H1 (cell line): ENCODE measurements at regions not wholly inside any gene's neighbourhood (a gene's known extent, or its start where the extent isn't known, plus 50 kb on each side); places are given as distances from the start of the nearest gene placed in this dataset.

ENCODE experiments used
- CTCF ChIA-PET: fragments of 300-600 bp; sonication (Branson Sonifier 250); formaldehyde crosslinking; loops from one replicate; lab custom pipeline; 2021; ENCODE audit not compliant: partially characterized antibody; lab: Charles Lee
- POLR2A ChIA-PET: fragments of 300-600 bp; sonication (Branson Sonifier 250); formaldehyde crosslinking; loops from one replicate; lab custom pipeline; 2021; ENCODE audit warnings: inconsistent platforms; ENCODE audit not compliant: partially characterized antibody; lab: Charles Lee
- DNase-seq, 2 experiments: peaks; one replicate each; pipeline versions ENCODE4 v3.0.0 to v3.0.0-alpha.2; 2010 to 2022; ENCODE audit warnings: low spot score in 2 of 2, low read depth in 1 of 2, mixed read lengths in 1 of 2
- FAIRE-seq: peaks from 2 replicates; lab custom pipeline; 2011; peaks lifted over from hg19 to GRCh38; lab: Jason Lieb, UNC
- H2AFZ ChIP-seq: 2 replicates; pipeline ENCODE4 v1.8.1; 2012; ENCODE audit warnings: low read length, inconsistent platforms
- H2AK5ac ChIP-seq: 2 replicates; pipeline ENCODE4 v1.6.1; 2013; ENCODE audit warnings: low read depth, low read length
- H2BK120ac ChIP-seq: replicated peaks from 2 replicates; pipeline ENCODE3; 2013; ENCODE audit warnings: low read depth, low read length, inconsistent platforms
- H2BK12ac ChIP-seq: 2 replicates; pipeline ENCODE4 v1.6.1; 2013; ENCODE audit warnings: low read depth, low read length
- H2BK15ac ChIP-seq: 2 replicates; pipeline ENCODE4 v1.6.1; 2013; ENCODE audit warnings: low read length
- H2BK20ac ChIP-seq: 2 replicates; pipeline ENCODE4 v1.6.1; 2013; ENCODE audit warnings: low read length
- H2BK5ac ChIP-seq: 2 replicates; pipeline ENCODE4 v1.6.1; 2013; ENCODE audit warnings: low read depth, low read length
- H3K14ac ChIP-seq: 2 replicates; pipeline ENCODE4 v1.6.1; 2013; ENCODE audit warnings: inconsistent platforms; ENCODE audit not compliant: insufficient read length
- H3K18ac ChIP-seq: 2 replicates; pipeline ENCODE4 v1.6.1; 2013; ENCODE audit warnings: low read length; ENCODE audit errors: extremely low read depth
- H3K23ac ChIP-seq: 2 replicates; pipeline ENCODE4 v1.6.1; 2013; ENCODE audit warnings: inconsistent platforms; ENCODE audit not compliant: insufficient read length
- H3K23me2 ChIP-seq: 2 replicates; pipeline ENCODE4 v1.6.1; 2013; ENCODE audit warnings: low read depth, low read length
- H3K27ac ChIP-seq: 2 replicates; pipeline ENCODE4 v1.6.1; 2011; ENCODE audit warnings: low read depth, low read length, inconsistent platforms
- H3K27me3 ChIP-seq, 4 experiments: replicated peaks in 1 of 4; 1 replicate in 1 of 4; 2 replicates in 3 of 4; pipeline versions ENCODE4 v1.6.1 to v1.8.1; 2011 to 2013; ENCODE audit warnings: low read length in 3 of 4, mild to moderate bottlenecking in 3 of 4, inconsistent platforms in 2 of 4, mixed read lengths in 2 of 4, moderate library complexity in 1 of 4; ENCODE audit not compliant: control insufficient read depth in 3 of 4, insufficient read depth in 3 of 4; ENCODE audit errors: extremely low read depth in 1 of 4
- H3K36me3 ChIP-seq, 4 experiments: 2 replicates each; pipeline versions ENCODE4 v1.6.1 to v1.8.1; 2011 to 2013; ENCODE audit warnings: mild to moderate bottlenecking in 4 of 4, low read length in 3 of 4, moderate library complexity in 2 of 4, control low read depth in 1 of 4, inconsistent platforms in 1 of 4; ENCODE audit not compliant: insufficient read depth in 4 of 4, control insufficient read depth in 2 of 4
- H3K4ac ChIP-seq: replicated peaks from 2 replicates; pipeline ENCODE3; 2013; ENCODE audit warnings: low read length, low read depth, mixed read lengths, inconsistent platforms; ENCODE audit not compliant: insufficient read length
- H3K4me1 ChIP-seq, 4 experiments: replicated peaks in 1 of 4; 1 replicate in 1 of 4; 2 replicates in 3 of 4; pipeline versions ENCODE4 v1.6.1 to v1.8.1; 2011 to 2013; ENCODE audit warnings: low read length in 3 of 4, inconsistent platforms in 2 of 4, mixed read lengths in 1 of 4; ENCODE audit not compliant: insufficient read depth in 4 of 4, control insufficient read depth in 3 of 4
- H3K4me2 ChIP-seq, 2 experiments: 2 replicates each; pipeline versions ENCODE4 v1.6.1 to v1.8.1; 2011 to 2013; ENCODE audit warnings: low read depth in 2 of 2, low read length in 2 of 2, control low read depth in 1 of 2, inconsistent platforms in 1 of 2, mild to moderate bottlenecking in 1 of 2; ENCODE audit not compliant: insufficient read depth in 1 of 2
- H3K4me3 ChIP-seq, 4 experiments: fragments of 200-600, 300-600 bp in 1 of 4; sonication (generic), shearing (Covaris generic), sonication (Bioruptor Twin) in 1 of 4; 2 replicates each; pipeline versions ENCODE4 v1.5.1 to v1.8.1; 2011 to 2016; ENCODE audit warnings: low read length in 4 of 4, low read depth in 3 of 4, control low read depth in 2 of 4, inconsistent platforms in 2 of 4, mild to moderate bottlenecking in 2 of 4, mixed read lengths in 1 of 4, moderate library complexity in 1 of 4; ENCODE audit not compliant: insufficient read depth in 2 of 4; ENCODE audit errors: extremely low read depth in 1 of 4
- H3K56ac ChIP-seq: replicated peaks from 2 replicates; pipeline ENCODE3; 2013; ENCODE audit warnings: low read depth, mild to moderate bottlenecking, mixed read lengths, low read length, inconsistent platforms; ENCODE audit not compliant: insufficient read length
- H3K79me1 ChIP-seq: 2 replicates; pipeline ENCODE4 v1.6.1; 2013; ENCODE audit warnings: low read depth, low read length, control low read depth
- H3K79me2 ChIP-seq, 2 experiments: 2 replicates each; pipeline versions ENCODE4 v1.6.1 to v1.8.1; 2012 to 2013; ENCODE audit warnings: low read length in 2 of 2, mild to moderate bottlenecking in 2 of 2, inconsistent platforms in 1 of 2; ENCODE audit not compliant: insufficient read depth in 2 of 2, control insufficient read depth in 1 of 2
- H3K9ac ChIP-seq, 4 experiments: replicated peaks in 1 of 4; 1 replicate in 1 of 4; 2 replicates in 3 of 4; pipeline versions ENCODE4 v1.6.1 to v1.8.1; 2011 to 2013; ENCODE audit warnings: low read depth in 3 of 4, low read length in 3 of 4, control low read depth in 2 of 4, mild to moderate bottlenecking in 2 of 4, moderate library complexity in 2 of 4, inconsistent platforms in 1 of 4; ENCODE audit errors: extremely low read depth in 1 of 4
- H3K9me3 ChIP-seq, 2 experiments: 2 replicates each; pipeline versions ENCODE4 v1.6.1 to v1.8.1; 2012 to 2013; ENCODE audit warnings: mild to moderate bottlenecking in 2 of 2, moderate library complexity in 2 of 2, control low read depth in 1 of 2, inconsistent platforms in 1 of 2, low read depth in 1 of 2, low read length in 1 of 2, mixed read lengths in 1 of 2; ENCODE audit not compliant: insufficient read depth in 2 of 2
- H4K20me1 ChIP-seq, 2 experiments: replicated peaks in 1 of 2; 2 replicates each; pipeline versions ENCODE3 to v1.8.1; 2011 to 2013; ENCODE audit warnings: inconsistent platforms in 2 of 2, low read length in 2 of 2, mild to moderate bottlenecking in 1 of 2; ENCODE audit not compliant: insufficient read depth in 2 of 2, control insufficient read depth in 1 of 2
- H4K5ac ChIP-seq: 2 replicates; pipeline ENCODE4 v1.6.1; 2013; ENCODE audit warnings: low read length, low read depth, mixed read lengths, inconsistent platforms; ENCODE audit not compliant: insufficient read length
- H4K8ac ChIP-seq: 2 replicates; pipeline ENCODE4 v1.8.0; 2013; ENCODE audit warnings: mild to moderate bottlenecking, moderate library complexity, low read length, inconsistent platforms; ENCODE audit not compliant: insufficient read depth; ENCODE audit errors: extremely low read depth
- H4K91ac ChIP-seq: replicated peaks from 2 replicates; pipeline ENCODE3; 2013; ENCODE audit warnings: low read length, mixed read lengths, inconsistent platforms; ENCODE audit not compliant: insufficient read length
- CREB1 ChIP-seq: IDR thresholded peaks from 2 replicates; pipeline ENCODE4 v1.6.1; 2012; ENCODE audit warnings: inconsistent platforms
- KDM5A ChIP-seq: fragments of 200-600 bp; IDR thresholded peaks from 2 replicates; pipeline ENCODE4 v1.7.1; 2012; ENCODE audit warnings: mild to moderate bottlenecking, low read length, inconsistent platforms, mixed read lengths
- WGBS, 2 experiments: shearing (Covaris generic) in 1 of 2; methylation state at CpG; one replicate each; pipeline versions ENCODE4 v1.1.6 to v1.1.7; 2013 to 2015; ENCODE audit warnings: low lambda C conversion rate in 2 of 2, mixed read lengths in 2 of 2, inconsistent platforms in 1 of 2, low coverage in 1 of 2, missing lambda C conversion rate in 1 of 2; ENCODE audit not compliant: insufficient replicate concordance in 2 of 2, insufficient coverage in 1 of 2, insufficient read length in 1 of 2; ENCODE audit errors: extremely low coverage in 1 of 2, missing lambda C conversion rate in 1 of 2; 5-methylcytosine and 5-hydroxymethylcytosine counted together

DNA sequence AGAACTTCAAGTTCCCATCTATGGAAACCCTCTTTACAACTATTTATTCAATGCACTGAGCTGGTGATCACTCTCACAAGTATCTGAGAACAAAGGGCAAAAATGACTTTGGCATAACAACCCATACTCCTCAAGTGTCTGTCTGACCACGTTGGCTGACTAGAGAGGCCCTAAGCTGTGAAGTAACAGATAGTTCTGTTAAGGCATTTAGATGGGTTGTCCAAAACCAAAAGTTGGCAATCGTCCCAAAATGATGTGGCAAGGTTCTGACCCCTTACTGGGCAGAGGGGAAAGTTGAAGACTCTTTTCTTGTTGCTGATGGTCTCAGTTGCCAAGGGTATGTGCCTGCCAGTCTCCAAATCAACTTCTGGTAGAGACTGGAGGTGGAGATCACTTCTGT lies 524.8 kb downstream of the PPARGC1A start:
- TF ChIP-seq KDM5A = no peak
- no peak for TF ChIP-seq CREB1
- H4K91ac ChIP-seq = no peak overlapping the region
- H3K14ac ChIP-seq = no peak overlapping the region
- 86% methylated on average over 2 of the region's 2 CpGs; no CpG with 5 or more reads in 1 of the 2 experiments for WGBS, 2 experiments
- no peak for FAIRE-seq
- H3K4ac ChIP-seq = no peak overlapping the region
- no peak overlapping the region for H3K9ac ChIP-seq
- H3K4me2 ChIP-seq = no peak overlapping the region
- H2AFZ ChIP-seq = no peak overlapping the region
- no peak overlapping the region for H2AK5ac ChIP-seq
- H2BK5ac ChIP-seq = no peak overlapping the region
- ChIA-PET CTCF (no interaction called here), POLR2A (no interaction called here)
- no peaks in the 10 kb centered on the region for H3K79me2 ChIP-seq
- H3K4me3 ChIP-seq = no peak overlapping the region
- no peak overlapping the region for H2BK15ac ChIP-seq
- H2BK120ac ChIP-seq = no peak overlapping the region
- no peaks in the 10 kb centered on the region for H3K36me3 ChIP-seq
- no peak for DNase-seq
- no peaks in the 10 kb centered on the region for H4K20me1 ChIP-seq
- no peak overlapping the region for H2BK12ac ChIP-seq
- H3K56ac ChIP-seq = no peak overlapping the region
- H3K79me1 ChIP-seq = no peaks in the 10 kb centered on the region
- no peaks in the 10 kb centered on the region for H3K23me2 ChIP-seq
- peaks cover 0 to 4% (median 1%) of the 10 kb centered on the region in 4 experiments; a peak in 3 of 7 replicates for H3K4me1 ChIP-seq
- no peak overlapping the region for H4K5ac ChIP-seq
- H2BK20ac ChIP-seq = no peak overlapping the region
- H3K27ac ChIP-seq = no peak overlapping the region
- H4K8ac ChIP-seq = no peak overlapping the region
- H3K9me3 ChIP-seq = no peaks in the 10 kb centered on the region
- H3K23ac ChIP-seq = no peak overlapping the region
- H3K18ac ChIP-seq = no peak overlapping the region
- H3K27me3 ChIP-seq = no peaks in the 10 kb centered on the region
